Astrocyte (in vitro differentiated cells and primary cell): ENCODE measurements at regions not wholly inside any gene's neighbourhood (a gene's known extent, or its start where the extent isn't known, plus 50 kb on each side); places are given as distances from the start of the nearest gene placed in this dataset.

Experiments used
- DNase-seq: peaks from one replicate; pipeline ENCODE4 v3.0.0-alpha.2; 2010; ENCODE audit warnings: low read depth
- FAIRE-seq: peaks from 2 replicates; lab custom pipeline; 2011; peaks lifted over from hg19 to GRCh38; lab: Jason Lieb, UNC
- H2AFZ ChIP-seq: 2 replicates; pipeline ENCODE4 v1.6.0; 2012; ENCODE audit warnings: low read depth, low read length, inconsistent platforms
- H3K27ac ChIP-seq: 2 replicates; pipeline ENCODE4 v1.5.1; 2011; ENCODE audit warnings: low read depth, low read length, inconsistent platforms
- H3K27me3 ChIP-seq: 2 replicates; pipeline ENCODE4 v1.6.0; 2011; ENCODE audit warnings: low read length, inconsistent platforms; ENCODE audit not compliant: insufficient read depth
- H3K36me3 ChIP-seq: 2 replicates; pipeline ENCODE4 v1.5.1; 2011; ENCODE audit warnings: low read length, inconsistent platforms; ENCODE audit not compliant: insufficient read depth
- H3K4me1 ChIP-seq: 2 replicates; pipeline ENCODE4 v1.5.1; 2011; ENCODE audit warnings: low read length, inconsistent platforms; ENCODE audit not compliant: insufficient read depth
- H3K4me2 ChIP-seq: 2 replicates; pipeline ENCODE4 v1.6.0; 2012; ENCODE audit warnings: low read length, inconsistent platforms
- H3K4me3 ChIP-seq: 2 replicates; pipeline ENCODE4 v1.5.1; 2011; ENCODE audit warnings: low read depth, mild to moderate bottlenecking, low read length, inconsistent platforms; ENCODE audit not compliant: insufficient read depth
- H3K79me2 ChIP-seq: 2 replicates; pipeline ENCODE4 v1.6.0; 2012; ENCODE audit warnings: mild to moderate bottlenecking, low read length, inconsistent platforms; ENCODE audit not compliant: insufficient read depth
- H3K9ac ChIP-seq: 2 replicates; pipeline ENCODE4 v1.6.0; 2012; ENCODE audit warnings: mild to moderate bottlenecking, low read length, inconsistent platforms
- H3K9me3 ChIP-seq: 2 replicates; pipeline ENCODE4 v1.5.1; 2012; ENCODE audit warnings: low read depth, mild to moderate bottlenecking, low read length, inconsistent platforms; ENCODE audit not compliant: insufficient read depth
- H4K20me1 ChIP-seq: 2 replicates; pipeline ENCODE4 v1.6.0; 2012; ENCODE audit warnings: low read length, inconsistent platforms; ENCODE audit not compliant: insufficient read depth
- H3K27ac Mint-ChIP-seq: one replicate; pipeline ENCODE4 v1.8.0; 2021; ENCODE audit warnings: mild to moderate bottlenecking, mixed read lengths; ENCODE audit not compliant: unreplicated experiment
- H3K27me3 Mint-ChIP-seq: one replicate; pipeline ENCODE4 v1.8.0; 2021; ENCODE audit warnings: low read depth, mixed read lengths; ENCODE audit not compliant: unreplicated experiment
- H3K36me3 Mint-ChIP-seq: one replicate; pipeline ENCODE4 v1.8.0; 2021; ENCODE audit warnings: low read depth, mixed read lengths; ENCODE audit not compliant: unreplicated experiment
- H3K4me1 Mint-ChIP-seq: one replicate; pipeline ENCODE4 v1.8.0; 2021; ENCODE audit warnings: low read depth, mixed read lengths; ENCODE audit not compliant: unreplicated experiment
- H3K4me3 Mint-ChIP-seq: one replicate; pipeline ENCODE4 v1.8.0; 2021; ENCODE audit warnings: mild to moderate bottlenecking, moderate library complexity, mixed read lengths; ENCODE audit not compliant: unreplicated experiment
- H3K9me3 Mint-ChIP-seq: one replicate; pipeline ENCODE4 v1.8.0; 2021; ENCODE audit warnings: mild to moderate bottlenecking, mixed read lengths; ENCODE audit not compliant: unreplicated experiment
- EZH2 ChIP-seq: IDR thresholded peaks from 2 replicates; pipeline ENCODE4 v1.6.1; 2012; ENCODE audit warnings: mild to moderate bottlenecking, low read length, inconsistent platforms; ENCODE audit not compliant: insufficient read depth
- TF ChIP-seq, protein P1 (sequence below): IDR thresholded peaks from 2 replicates; pipeline ENCODE4 v1.5.1; 2011; ENCODE audit warnings: low read depth, mild to moderate bottlenecking, inconsistent platforms, low read length, moderate library complexity; ENCODE audit not compliant: insufficient read depth

GRCh38 chr2:10223471-10223870 is 79.2 kb upstream of the HPCAL1 start:
- no peaks in the 10 kb centered on the region for H3K36me3 Mint-ChIP-seq
- H3K4me2 ChIP-seq: no peak overlapping the region
- H3K9ac ChIP-seq: no peak overlapping the region
- no peak for TF ChIP-seq EZH2
- TF ChIP-seq, protein P1, sequence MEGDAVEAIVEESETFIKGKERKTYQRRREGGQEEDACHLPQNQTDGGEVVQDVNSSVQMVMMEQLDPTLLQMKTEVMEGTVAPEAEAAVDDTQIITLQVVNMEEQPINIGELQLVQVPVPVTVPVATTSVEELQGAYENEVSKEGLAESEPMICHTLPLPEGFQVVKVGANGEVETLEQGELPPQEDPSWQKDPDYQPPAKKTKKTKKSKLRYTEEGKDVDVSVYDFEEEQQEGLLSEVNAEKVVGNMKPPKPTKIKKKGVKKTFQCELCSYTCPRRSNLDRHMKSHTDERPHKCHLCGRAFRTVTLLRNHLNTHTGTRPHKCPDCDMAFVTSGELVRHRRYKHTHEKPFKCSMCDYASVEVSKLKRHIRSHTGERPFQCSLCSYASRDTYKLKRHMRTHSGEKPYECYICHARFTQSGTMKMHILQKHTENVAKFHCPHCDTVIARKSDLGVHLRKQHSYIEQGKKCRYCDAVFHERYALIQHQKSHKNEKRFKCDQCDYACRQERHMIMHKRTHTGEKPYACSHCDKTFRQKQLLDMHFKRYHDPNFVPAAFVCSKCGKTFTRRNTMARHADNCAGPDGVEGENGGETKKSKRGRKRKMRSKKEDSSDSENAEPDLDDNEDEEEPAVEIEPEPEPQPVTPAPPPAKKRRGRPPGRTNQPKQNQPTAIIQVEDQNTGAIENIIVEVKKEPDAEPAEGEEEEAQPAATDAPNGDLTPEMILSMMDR: no peak
- no peak overlapping the region for H3K4me3 Mint-ChIP-seq
- H3K27me3 Mint-ChIP-seq: peaks cover 37% of the 10 kb centered on the region
- no peaks in the 10 kb centered on the region for H3K4me1 ChIP-seq
- H4K20me1 ChIP-seq: no peaks in the 10 kb centered on the region
- H3K27ac ChIP-seq: no peak overlapping the region
- no peaks in the 10 kb centered on the region for H3K9me3 Mint-ChIP-seq
- no peak overlapping the region for H2AFZ ChIP-seq
- H3K36me3 ChIP-seq: no peaks in the 10 kb centered on the region
- H3K27me3 ChIP-seq: peaks cover 3% of the 10 kb centered on the region
- no peaks in the 10 kb centered on the region for H3K79me2 ChIP-seq
- peaks cover 11% of the 10 kb centered on the region for H3K4me1 Mint-ChIP-seq
- no peak for DNase-seq
- H3K9me3 ChIP-seq: no peaks in the 10 kb centered on the region
- no peak overlapping the region for H3K27ac Mint-ChIP-seq
- no peak overlapping the region for H3K4me3 ChIP-seq
- FAIRE-seq: no peak

DNA sequence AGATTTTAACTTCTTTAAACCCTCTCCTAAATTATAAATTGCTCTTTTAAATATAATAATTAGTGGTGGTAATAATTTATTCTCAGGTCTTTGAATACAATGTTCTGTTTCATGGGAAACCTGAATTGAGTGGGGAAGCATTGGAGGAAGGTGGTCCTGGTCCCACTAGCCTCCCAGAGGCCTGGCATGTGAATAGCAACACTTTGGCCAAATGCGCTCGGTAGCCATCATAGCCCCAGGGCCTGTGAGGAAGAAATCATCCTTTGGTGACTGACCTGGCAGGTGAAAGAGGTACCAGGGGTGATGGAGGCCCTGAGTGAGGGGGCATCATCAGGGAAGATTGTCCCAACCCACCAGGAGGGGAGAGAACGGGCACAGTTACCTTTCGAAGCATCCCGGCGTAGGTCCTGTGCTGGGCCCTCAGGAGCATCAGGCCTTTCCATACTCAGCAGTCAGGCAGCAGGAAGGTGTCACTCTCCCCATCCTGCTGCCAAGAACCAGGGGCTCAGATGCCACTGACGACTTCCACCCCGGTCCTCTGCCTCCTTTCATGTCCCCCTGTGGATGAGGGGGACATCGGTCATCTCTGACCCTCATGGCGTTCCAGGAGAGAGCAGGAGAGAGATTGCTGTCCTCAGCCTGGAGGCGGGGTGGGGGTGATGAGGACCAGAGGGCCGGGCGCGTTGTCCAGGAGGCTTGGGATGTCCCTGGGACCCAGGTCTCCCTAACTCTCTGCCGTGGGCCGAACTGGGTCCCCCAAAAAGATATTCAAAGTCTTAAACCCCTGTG is 78.6 kb upstream of the HPCAL1 start:
- H3K4me2 ChIP-seq: no peak overlapping the region
- no peaks in the 10 kb centered on the region for H3K79me2 ChIP-seq
- H3K36me3 Mint-ChIP-seq: no peaks in the 10 kb centered on the region
- H3K4me1 Mint-ChIP-seq: peaks cover 11% of the 10 kb centered on the region
- FAIRE-seq: no peak
- no peak overlapping the region for H3K4me3 Mint-ChIP-seq
- DNase-seq: no peak
- H3K9me3 ChIP-seq: no peaks in the 10 kb centered on the region
- no peak overlapping the region for H2AFZ ChIP-seq
- H3K27ac ChIP-seq: no peak overlapping the region
- no peak for TF ChIP-seq EZH2
- TF ChIP-seq, protein P1: no peak
- H3K9ac ChIP-seq: no peak overlapping the region
- no peaks in the 10 kb centered on the region for H3K9me3 Mint-ChIP-seq
- H4K20me1 ChIP-seq: no peaks in the 10 kb centered on the region
- no peaks in the 10 kb centered on the region for H3K36me3 ChIP-seq
- no peak overlapping the region for H3K27ac Mint-ChIP-seq
- peaks cover 3% of the 10 kb centered on the region for H3K27me3 ChIP-seq
- H3K27me3 Mint-ChIP-seq: peaks cover 38% of the 10 kb centered on the region
- H3K4me3 ChIP-seq: no peak overlapping the region
- H3K4me1 ChIP-seq: no peaks in the 10 kb centered on the region

- Histone ChIP-seq H3K27me3 (peaks cover 3% of the 10 kb centered on the region), H3K79me2 (no peaks in the 10 kb centered on the region), H2AFZ (no peak overlapping the region), H3K4me2 (no peak overlapping the region), H3K36me3 (no peaks in the 10 kb centered on the region), H3K27ac (no peak overlapping the region), H3K9me3 (no peaks in the 10 kb centered on the region), H4K20me1 (no peaks in the 10 kb centered on the region), H3K9ac (no peak overlapping the region), H3K4me3 (no peak overlapping the region), H3K4me1 (no peaks in the 10 kb centered on the region)
- DNase-seq (no peak), FAIRE-seq (no peak)
- Mint-ChIP-seq H3K9me3 (no peaks in the 10 kb centered on the region), H3K4me3 (no peak overlapping the region), H3K27ac (no peak overlapping the region), H3K36me3 (no peaks in the 10 kb centered on the region), H3K4me1 (peaks cover 11% of the 10 kb centered on the region), H3K27me3 (peaks cover 40% of the 10 kb centered on the region)
- TF ChIP-seq, protein P1: no peak
- no peak for TF ChIP-seq EZH2
Measured at GRCh38 chr2:10224734-10225133, 78.0 kb upstream of the HPCAL1 start.
